GM21737 (cell line): ENCODE measurements at regions not wholly inside any gene's neighbourhood (a gene's known extent, or its start where the extent isn't known, plus 50 kb on each side); places are given as distances from the start of the nearest gene placed in this dataset.
A peak's percentile ranks its signal among the peaks of the same experiment; 100 is the strongest.
"Not testable (repeated sequence)": the region's sequence is repeated elsewhere in the genome, so short reads cannot be mapped to it uniquely, and the experiment has no call there.

Experiments used
- ATAC-seq: cut with Tn5 transposase; IDR thresholded peaks from one replicate; pipeline ENCODE4 v1.9.1; 2021; ENCODE audit warnings: mild to moderate bottlenecking, moderate library complexity; ENCODE audit not compliant: unreplicated experiment

GRCh38 chr5:93359296-93359959 lies 221.6 kb downstream of the NR2F1-AS1 start:
- ATAC-seq: no peak

- ATAC-seq: no peak
Observed at GRCh38 chr5:93358176-93358575, 222.8 kb downstream of the NR2F1-AS1 start.

- ATAC-seq: no peak
Observed at GRCh38 chr5:93357686-93358085, 223.3 kb downstream of the NR2F1-AS1 start.

GRCh38 chr5:93355691-93356090 lies 225.3 kb downstream of the NR2F1-AS1 start:
- no peak for ATAC-seq

- no peak for ATAC-seq
Observed at GRCh38 chr5:93352186-93352585, 228.8 kb downstream of the NR2F1-AS1 start.

- ATAC-seq: no peak
Observed at GRCh38 chr5:93349613-93350012, 231.4 kb downstream of the NR2F1-AS1 start.

GRCh38 chr5:93348231-93348630 lies 232.8 kb downstream of the NR2F1-AS1 start:
- no peak for ATAC-seq

GRCh38 chr5:93346850-93347249 lies 234.2 kb downstream of the NR2F1-AS1 start:
- ATAC-seq: not testable (repeated sequence)

GRCh38 chr5:93346301-93346700 lies 234.7 kb downstream of the NR2F1-AS1 start:
- ATAC-seq: no peak

GRCh38 chr5:93343570-93343969 lies 237.4 kb downstream of the NR2F1-AS1 start:
- no peak for ATAC-seq

- peak; percentile 48 for ATAC-seq
Observed at GRCh38 chr5:93342563-93343061, 238.4 kb downstream of the NR2F1-AS1 start.

GRCh38 chr5:93340881-93341280 lies 240.1 kb downstream of the NR2F1-AS1 start:
- ATAC-seq: no peak

- ATAC-seq: no peak
Observed at GRCh38 chr5:93337138-93337537, 243.9 kb downstream of the NR2F1-AS1 start.

GRCh38 chr5:93336330-93337110 lies 244.5 kb downstream of the NR2F1-AS1 start:
- no peak for ATAC-seq

- ATAC-seq: no peak
Observed at GRCh38 chr5:93331863-93332262, 249.2 kb downstream of the NR2F1-AS1 start.

- no peak for ATAC-seq
Observed at GRCh38 chr5:93331241-93331640, 249.8 kb downstream of the NR2F1-AS1 start.

- ATAC-seq: no peak
Observed at GRCh38 chr5:93330506-93330905, 250.5 kb downstream of the NR2F1-AS1 start.

- no peak for ATAC-seq
Observed at GRCh38 chr5:93329756-93330155, 251.3 kb downstream of the NR2F1-AS1 start.

- ATAC-seq: no peak
Observed at GRCh38 chr5:93328833-93329232, 252.2 kb downstream of the NR2F1-AS1 start.

- ATAC-seq: no peak
Observed at GRCh38 chr5:93327605-93328004, 253.4 kb downstream of the NR2F1-AS1 start.

GRCh38 chr5:93325946-93326345 lies 255.1 kb downstream of the NR2F1-AS1 start:
- no peak for ATAC-seq
